ENCODE measurements at regions not wholly inside any gene's neighbourhood (a gene's known extent, or its start where the extent isn't known, plus 50 kb on each side); places are given as distances from the start of the nearest gene placed in this dataset.

- TF ChIP-seq CTCF (IDR thresholded peaks at IDR 0.05; ENCODE audit: insufficient read depth, missing control alignments) = no peak
- FAIRE-seq (no peak), DNase-seq (ENCODE audit: insufficient read length, low spot score) (no peak)
Measured at GRCh38 chr16:87016046-87017035, 300.9 kb downstream of the C16orf95 start.

- FAIRE-seq (no peak), DNase-seq (ENCODE audit: insufficient read length, low spot score) (no peak)
- no peak for TF ChIP-seq CTCF (IDR thresholded peaks at IDR 0.05; ENCODE audit: insufficient read depth, missing control alignments)
Measured at GRCh38 chr16:87017371-87018012, 299.7 kb downstream of the C16orf95 start.

GRCh38 chr16:87025676-87026075 is 291.5 kb downstream of the C16orf95 start:
- TF ChIP-seq CTCF (IDR thresholded peaks at IDR 0.05; ENCODE audit: insufficient read depth, missing control alignments) = no peak
- FAIRE-seq = no peak
- no peak for DNase-seq (ENCODE audit: insufficient read length, low spot score)

- no peak for TF ChIP-seq CTCF (IDR thresholded peaks at IDR 0.05; ENCODE audit: insufficient read depth, missing control alignments)
- FAIRE-seq (no peak), DNase-seq (ENCODE audit: insufficient read length, low spot score) (no peak)
Measured at GRCh38 chr16:87027056-87027616, 290.1 kb downstream of the C16orf95 start.

GRCh38 chr16:87028481-87029320 is 288.5 kb downstream of the C16orf95 start:
- no peak for TF ChIP-seq CTCF (IDR thresholded peaks at IDR 0.05; ENCODE audit: insufficient read depth, missing control alignments)
- FAIRE-seq (no peak), DNase-seq (ENCODE audit: insufficient read length, low spot score) (no peak)

GRCh38 chr16:87032554-87032953 is 284.6 kb downstream of the C16orf95 start:
- TF ChIP-seq CTCF (IDR thresholded peaks at IDR 0.05; ENCODE audit: insufficient read depth, missing control alignments) = no peak
- no peak for FAIRE-seq
- no peak for DNase-seq (ENCODE audit: insufficient read length, low spot score)

All from D721Med (cell line).